HEK293 (cell line): ENCODE measurements at regions not wholly inside any gene's neighbourhood (a gene's known extent, or its start where the extent isn't known, plus 50 kb on each side); places are given as distances from the start of the nearest gene placed in this dataset.

ENCODE experiments used
- BCL11A ChIP-seq: fragments of 450-650 bp; formaldehyde crosslinking; IDR thresholded peaks from 2 replicates; pipeline ENCODE4 v1.5.1; 2016; ENCODE audit warnings: low read depth, missing biosample characterization, missing genetic modification characterization
- BCL6B ChIP-seq: fragments of 450-650 bp; formaldehyde crosslinking; IDR thresholded peaks from 2 replicates; pipeline ENCODE4 v1.5.1; 2017; ENCODE audit warnings: missing biosample characterization, missing genetic modification characterization
- FEZF1 ChIP-seq: fragments of 450-650 bp; formaldehyde crosslinking; IDR thresholded peaks from 2 replicates; pipeline ENCODE4 v1.5.1; 2016; ENCODE audit warnings: missing biosample characterization, missing genetic modification characterization
- HIC1 ChIP-seq: fragments of 450-650 bp; formaldehyde crosslinking; IDR thresholded peaks from 2 replicates; pipeline ENCODE4 v1.5.1; 2016; ENCODE audit warnings: missing biosample characterization, missing genetic modification characterization
- MYNN ChIP-seq: fragments of 450-650 bp; formaldehyde crosslinking; IDR thresholded peaks from 2 replicates; pipeline ENCODE4 v1.5.1; 2016; ENCODE audit warnings: missing biosample characterization, missing genetic modification characterization, borderline replicate concordance
- PBX3 ChIP-seq: sonication (generic); formaldehyde crosslinking; IDR thresholded peaks from 2 replicates; pipeline ENCODE4 v1.8.1; 2022; ENCODE audit warnings: mild to moderate bottlenecking, moderate library complexity, missing genetic modification reagents
- SP2 ChIP-seq: fragments of 450-650 bp; formaldehyde crosslinking; IDR thresholded peaks from 2 replicates; pipeline ENCODE4 v1.5.1; 2016; ENCODE audit warnings: missing biosample characterization, missing genetic modification characterization
- TRIM28 ChIP-seq: IDR thresholded peaks from 2 replicates; pipeline ENCODE4 v1.6.1; 2011; ENCODE audit warnings: low read length, control low read depth, borderline replicate concordance
- ZBTB48 ChIP-seq: fragments of 450-650 bp; formaldehyde crosslinking; IDR thresholded peaks from 2 replicates; pipeline ENCODE4 v1.5.1; 2016; ENCODE audit warnings: missing biosample characterization, missing genetic modification characterization
- ZBTB8A ChIP-seq: fragments of 450-650 bp; formaldehyde crosslinking; IDR thresholded peaks from 2 replicates; pipeline ENCODE4 v1.5.1; 2016; ENCODE audit warnings: missing biosample characterization, missing genetic modification characterization
- ZEB2 ChIP-seq: fragments of 450-650 bp; formaldehyde crosslinking; IDR thresholded peaks from 2 replicates; pipeline ENCODE4 v1.5.1; 2016; ENCODE audit warnings: missing biosample characterization, missing genetic modification characterization
- ZFHX2 ChIP-seq: fragments of 450-650 bp; formaldehyde crosslinking; conservative IDR thresholded peaks from 2 replicates; pipeline ENCODE4 v1.5.1; 2016; ENCODE audit warnings: missing biosample characterization, missing genetic modification characterization
- ZNF112 ChIP-seq: fragments of 450-650 bp; formaldehyde crosslinking; IDR thresholded peaks from 2 replicates; pipeline ENCODE4 v1.5.0; 2017; ENCODE audit warnings: missing biosample characterization, missing genetic modification characterization
- ZNF148 ChIP-seq: fragments of 450-650 bp; formaldehyde crosslinking; IDR thresholded peaks from 2 replicates; pipeline ENCODE4 v1.5.0; 2017; ENCODE audit warnings: missing biosample characterization, missing genetic modification characterization, borderline replicate concordance
- ZNF169 ChIP-seq: fragments of 450-650 bp; formaldehyde crosslinking; IDR thresholded peaks from 2 replicates; pipeline ENCODE4 v1.5.1; 2016; ENCODE audit warnings: missing biosample characterization, missing genetic modification characterization
- ZNF2 ChIP-seq: fragments of 450-650 bp; formaldehyde crosslinking; IDR thresholded peaks from 2 replicates; pipeline ENCODE4 v1.5.1; 2016; ENCODE audit warnings: missing biosample characterization, missing genetic modification characterization
- ZNF221 ChIP-seq: fragments of 450-650 bp; formaldehyde crosslinking; IDR thresholded peaks from 2 replicates; pipeline ENCODE4 v1.5.1; 2017; ENCODE audit warnings: missing biosample characterization, missing genetic modification characterization, borderline replicate concordance
- ZNF239 ChIP-seq: fragments of 450-650 bp; formaldehyde crosslinking; IDR thresholded peaks from 2 replicates; pipeline ENCODE4 v1.5.1; 2016; ENCODE audit warnings: missing biosample characterization, missing genetic modification characterization
- ZNF248 ChIP-seq: fragments of 450-650 bp; formaldehyde crosslinking; IDR thresholded peaks from 2 replicates; pipeline ENCODE4 v1.5.1; 2017; ENCODE audit warnings: missing biosample characterization, missing genetic modification characterization
- ZNF292 ChIP-seq: fragments of 450-650 bp; formaldehyde crosslinking; IDR thresholded peaks from 2 replicates; pipeline ENCODE4 v1.5.1; 2016; ENCODE audit warnings: low read depth, missing biosample characterization, missing genetic modification characterization, borderline replicate concordance
- ZNF366 ChIP-seq: fragments of 450-650 bp; formaldehyde crosslinking; conservative IDR thresholded peaks from 2 replicates; pipeline ENCODE4 v1.5.1; 2016; ENCODE audit warnings: missing biosample characterization, missing genetic modification characterization
- ZNF423 ChIP-seq: fragments of 450-650 bp; formaldehyde crosslinking; IDR thresholded peaks from 2 replicates; pipeline ENCODE4 v1.5.1; 2016; ENCODE audit warnings: missing biosample characterization, missing genetic modification characterization
- ZNF48 ChIP-seq: fragments of 450-650 bp; formaldehyde crosslinking; IDR thresholded peaks from 2 replicates; pipeline ENCODE4 v1.5.1; 2016; ENCODE audit warnings: missing biosample characterization, missing genetic modification characterization
- ZNF513 ChIP-seq: fragments of 450-650 bp; IDR thresholded peaks from 2 replicates; pipeline ENCODE4 v1.5.1; 2018; ENCODE audit warnings: missing biosample characterization, missing genetic modification characterization
- ZNF521 ChIP-seq: fragments of 450-650 bp; formaldehyde crosslinking; IDR thresholded peaks from 2 replicates; pipeline ENCODE4 v1.5.1; 2017; ENCODE audit warnings: missing biosample characterization, mild to moderate bottlenecking, missing genetic modification characterization
- ZNF544 ChIP-seq: fragments of 450-650 bp; formaldehyde crosslinking; IDR thresholded peaks from 2 replicates; pipeline ENCODE4 v1.5.0; 2017; ENCODE audit warnings: missing biosample characterization, missing genetic modification characterization
- ZNF704 ChIP-seq: fragments of 450-650 bp; formaldehyde crosslinking; IDR thresholded peaks from 2 replicates; pipeline ENCODE4 v1.5.1; 2016; ENCODE audit warnings: missing biosample characterization, missing genetic modification characterization
- ZNF707 ChIP-seq: fragments of 450-650 bp; formaldehyde crosslinking; IDR thresholded peaks from 2 replicates; pipeline ENCODE4 v1.5.1; 2016; ENCODE audit warnings: missing biosample characterization, missing genetic modification characterization
- ZNF76 ChIP-seq: fragments of 450-650 bp; formaldehyde crosslinking; IDR thresholded peaks from 2 replicates; pipeline ENCODE4; 2016; ENCODE audit warnings: low read depth, missing biosample characterization, missing genetic modification characterization, borderline replicate concordance
- ZNF792 ChIP-seq: fragments of 450-650 bp; formaldehyde crosslinking; IDR thresholded peaks from 2 replicates; pipeline ENCODE4 v1.5.1; 2016; ENCODE audit warnings: missing biosample characterization, missing genetic modification characterization
- ZXDB ChIP-seq: fragments of 450-650 bp; formaldehyde crosslinking; IDR thresholded peaks from 2 replicates; pipeline ENCODE4 v1.5.1; 2016; ENCODE audit warnings: missing biosample characterization, missing genetic modification characterization

- TF ChIP-seq ZNF112 (tag by site-specific recombination) (no peak), ZNF169 (tag by site-specific recombination) (no peak), ZNF239 (no peak), ZNF48 (tag by site-specific recombination) (no peak), ZNF2 (0 out of 2 replicates have a peak, but pooled peaks have one; percentile 31), ZNF423 (tag by site-specific recombination) (no peak), ZNF544 (tag by site-specific recombination) (no peak), ZNF221 (tag by site-specific recombination) (no peak), TRIM28 (peak; percentile 51; the same call in 1 of the 2 replicates), ZNF292 (no peak), BCL11A (no peak), ZEB2 (no peak), ZXDB (tag by site-specific recombination) (no peak), PBX3 (CRISPR knock-in tag) (no peak), SP2 (tag by site-specific recombination) (no peak), FEZF1 (no peak), ZNF521 (tag by site-specific recombination) (no peak), MYNN (no peak), ZBTB8A (tag by site-specific recombination) (no peak), ZNF248 (tag by site-specific recombination) (no peak), ZNF366 (tag by site-specific recombination) (no peak), ZNF76 (tag by site-specific recombination) (no peak), ZNF707 (no peak), ZFHX2 (tag by site-specific recombination) (no peak), ZNF513 (tag by site-specific recombination) (no peak), ZNF148 (no peak), ZNF792 (tag by site-specific recombination) (no peak), HIC1 (tag by site-specific recombination) (no peak), BCL6B (tag by site-specific recombination) (no peak), ZNF704 (tag by site-specific recombination) (no peak), ZBTB48 (tag by site-specific recombination) (no peak)
Observed at GRCh38 chr4:181301735-181302710, 941.2 kb upstream of the TENM3 start (continued).
